HG03139 (cell line): ENCODE measurements at regions not wholly inside any gene's neighbourhood (a gene's known extent, or its start where the extent isn't known, plus 50 kb on each side); places are given as distances from the start of the nearest gene placed in this dataset.

Source experiments
- ATAC-seq: cut with Tn5 transposase; IDR thresholded peaks from one replicate; pipeline ENCODE4 v1.9.1; 2021; ENCODE audit not compliant: unreplicated experiment

- no peak for ATAC-seq
These were observed 188.8 kb downstream of the SNX19 start for GRCh38 chr11:130727157-130728119.

GRCh38 chr11:130728185-130729180, 187.8 kb downstream of the SNX19 start:
- no peak for ATAC-seq

GRCh38 chr11:130729193-130729592, 187.1 kb downstream of the SNX19 start:
- ATAC-seq, result no peak

- no peak for ATAC-seq
These were observed 186.5 kb downstream of the SNX19 start for GRCh38 chr11:130729678-130730300.

- ATAC-seq, result no peak
These were observed 184.9 kb downstream of the SNX19 start for GRCh38 chr11:130731401-130731800.

- ATAC-seq, result no peak
These were observed 183.8 kb downstream of the SNX19 start for GRCh38 chr11:130732476-130732875.

- ATAC-seq, result no peak
These were observed 179.0 kb downstream of the SNX19 start for GRCh38 chr11:130737041-130737830.

- ATAC-seq, result no peak
These were observed 178.3 kb downstream of the SNX19 start for GRCh38 chr11:130737866-130738431.

GRCh38 chr11:130738611-130739010, 177.7 kb downstream of the SNX19 start:
- no peak for ATAC-seq

- ATAC-seq, result no peak
These were observed 175.5 kb downstream of the SNX19 start for GRCh38 chr11:130740819-130741218.

- no peak for ATAC-seq
These were observed 171.5 kb downstream of the SNX19 start for GRCh38 chr11:130744794-130745193.

GRCh38 chr11:130749216-130749615, 167.1 kb downstream of the SNX19 start:
- ATAC-seq, result no peak

GRCh38 chr11:130760515-130761125, 155.7 kb downstream of the SNX19 start:
- no peak for ATAC-seq

GRCh38 chr11:130761560-130762220, 154.6 kb downstream of the SNX19 start:
- ATAC-seq, result no peak

- ATAC-seq, result no peak
These were observed 153.6 kb downstream of the SNX19 start for GRCh38 chr11:130762638-130763037.

GRCh38 chr11:130763087-130763980, 152.9 kb downstream of the SNX19 start:
- no peak for ATAC-seq

- ATAC-seq, result no peak
These were observed 150.9 kb downstream of the SNX19 start for GRCh38 chr11:130765406-130765805.
